Neuronal stem cell (in vitro differentiated cells): ENCODE measurements at regions not wholly inside any gene's neighbourhood (a gene's known extent, or its start where the extent isn't known, plus 50 kb on each side); places are given as distances from the start of the nearest gene placed in this dataset.

ENCODE experiments used
- DNase-seq: peaks from one replicate; pipeline ENCODE4 v3.0.0-alpha.2; 2013; ENCODE audit warnings: low spot score
- H2AFZ ChIP-seq: one replicate; pipeline ENCODE4 v1.6.1; 2013; ENCODE audit warnings: mild to moderate bottlenecking, low read length, inconsistent platforms
- H2AK5ac ChIP-seq: 2 replicates; pipeline ENCODE4 v1.6.1; 2013; ENCODE audit warnings: low read depth, mild to moderate bottlenecking, inconsistent platforms, low read length, moderate library complexity, mixed read lengths
- H2BK120ac ChIP-seq: 2 replicates; pipeline ENCODE4 v1.6.1; 2013; ENCODE audit warnings: low read depth, mild to moderate bottlenecking, inconsistent platforms, low read length, moderate library complexity, mixed read lengths
- H2BK12ac ChIP-seq: one replicate; pipeline ENCODE4 v1.6.1; 2013; ENCODE audit warnings: low read length, inconsistent platforms
- H2BK15ac ChIP-seq: 2 replicates; pipeline ENCODE4 v1.6.1; 2013; ENCODE audit warnings: mild to moderate bottlenecking, low read length, inconsistent platforms, mixed read lengths
- H2BK5ac ChIP-seq: one replicate; pipeline ENCODE4 v1.6.1; 2013; ENCODE audit warnings: inconsistent platforms, mild to moderate bottlenecking, low read length, moderate library complexity
- H3K14ac ChIP-seq: one replicate; pipeline ENCODE4 v1.6.1; 2013; ENCODE audit warnings: low read length, inconsistent platforms
- H3K18ac ChIP-seq: 2 replicates; pipeline ENCODE4 v1.6.1; 2013; ENCODE audit warnings: low read length, inconsistent platforms
- H3K23ac ChIP-seq: 2 replicates; pipeline ENCODE4 v1.6.1; 2013; ENCODE audit warnings: low read depth, mild to moderate bottlenecking, mixed read lengths, low read length, inconsistent platforms; ENCODE audit not compliant: poor library complexity
- H3K27ac ChIP-seq: replicated peaks from 3 replicates; pipeline ENCODE4 v1.5.1; 2013; ENCODE audit warnings: low read length, inconsistent platforms
- H3K27me3 ChIP-seq, 3 experiments: 2 replicates each; pipeline ENCODE4 v1.6.1; 2013; ENCODE audit warnings: low read length in 3 of 3, mild to moderate bottlenecking in 2 of 3, inconsistent platforms in 1 of 3, low read depth in 1 of 3, mixed read lengths in 1 of 3, moderate library complexity in 1 of 3; ENCODE audit not compliant: control insufficient read depth in 3 of 3, insufficient read depth in 3 of 3
- H3K36me3 ChIP-seq, 2 donors: replicated peaks in 1 of 2; 2 replicates each; pipeline ENCODE4 v1.6.1; 2013; ENCODE audit warnings: low read length in 2 of 2; ENCODE audit not compliant: control insufficient read depth in 2 of 2, insufficient read depth in 2 of 2
- H3K4ac ChIP-seq: 2 replicates; pipeline ENCODE4 v1.6.1; 2013; ENCODE audit warnings: inconsistent platforms, mild to moderate bottlenecking, low read length, moderate library complexity
- H3K4me1 ChIP-seq, 2 donors: 1 replicate in 1 of 2; 2 replicates in 1 of 2; pipeline ENCODE4 v1.6.1; 2013; ENCODE audit warnings: low read length in 2 of 2, low read depth in 1 of 2; ENCODE audit not compliant: control insufficient read depth in 2 of 2, insufficient read depth in 1 of 2
- H3K4me2 ChIP-seq: one replicate; pipeline ENCODE4 v1.6.1; 2013; ENCODE audit warnings: mild to moderate bottlenecking, low read length, inconsistent platforms; ENCODE audit not compliant: insufficient read depth, poor library complexity, severe bottlenecking
- H3K4me3 ChIP-seq, 2 donors: 2 replicates each; pipeline ENCODE4 v1.5.1; 2013; ENCODE audit warnings: low read length in 2 of 2, mild to moderate bottlenecking in 2 of 2, inconsistent platforms in 1 of 2, moderate library complexity in 1 of 2
- H3K79me1 ChIP-seq: one replicate; pipeline ENCODE4 v1.6.1; 2013; ENCODE audit warnings: low read depth, mild to moderate bottlenecking, inconsistent platforms, low read length, moderate library complexity
- H3K9ac ChIP-seq: one replicate; pipeline ENCODE4 v1.6.1; 2013; ENCODE audit warnings: mild to moderate bottlenecking, low read depth, low read length, inconsistent platforms; ENCODE audit not compliant: poor library complexity
- H3K9me3 ChIP-seq, 2 donors: replicated peaks in 1 of 2; 2 replicates each; pipeline versions ENCODE3 to v1.6.1; 2013; ENCODE audit warnings: low read length in 2 of 2, mild to moderate bottlenecking in 2 of 2, inconsistent platforms in 1 of 2, low read depth in 1 of 2, mixed read lengths in 1 of 2, moderate library complexity in 1 of 2; ENCODE audit not compliant: control insufficient read depth in 2 of 2, insufficient read depth in 1 of 2
- H4K8ac ChIP-seq: one replicate; pipeline ENCODE4 v1.6.1; 2013; ENCODE audit warnings: low read depth, mild to moderate bottlenecking, inconsistent platforms, low read length, moderate library complexity
- H4K91ac ChIP-seq: one replicate; pipeline ENCODE4 v1.6.1; 2013; ENCODE audit warnings: low read length, low read depth, mild to moderate bottlenecking, inconsistent platforms; ENCODE audit not compliant: poor library complexity
- WGBS, 2 donors: extraction: QIAGEN DNeasy Blood & Tissue Kit; methylation state at CpG; one replicate each; pipeline ENCODE4 v1.1.7; 2013; ENCODE audit warnings: missing lambda C conversion rate in 2 of 2, mixed read lengths in 1 of 2; ENCODE audit not compliant: insufficient read length in 2 of 2, insufficient replicate concordance in 1 of 2; ENCODE audit errors: extremely low coverage in 2 of 2; 5-methylcytosine and 5-hydroxymethylcytosine counted together

DNA sequence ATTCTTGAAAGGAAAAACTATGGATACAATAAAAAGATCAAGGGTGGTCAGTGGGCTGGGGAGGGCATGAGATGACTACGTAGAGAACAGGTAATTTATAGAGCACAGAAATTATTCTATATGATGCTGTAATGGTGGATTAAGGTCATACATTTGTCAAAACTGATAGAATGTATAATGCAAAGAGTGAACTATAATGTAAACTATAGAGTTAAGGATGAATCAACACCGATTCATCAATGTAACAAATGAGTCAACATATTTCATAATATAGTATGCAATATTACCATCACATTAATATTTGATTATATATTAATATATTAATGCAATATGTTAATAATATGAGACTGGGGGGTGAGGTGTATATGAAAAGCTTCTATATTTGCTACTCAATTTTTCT, 555.6 kb upstream of the POT1 start:
- Histone ChIP-seq H3K9me3 (no peaks in the 10 kb centered on the region), H2AFZ (no peak overlapping the region), H2BK120ac (no peak overlapping the region), H3K36me3 (no peaks in the 10 kb centered on the region), H4K91ac (no peak overlapping the region), H3K9ac (no peak overlapping the region), H3K4ac (no peak overlapping the region), H3K79me1 (no peaks in the 10 kb centered on the region), H3K4me2 (no peak overlapping the region), H2BK15ac (no peak overlapping the region), H2AK5ac (no peak overlapping the region), H3K27ac (no peak overlapping the region), H2BK5ac (no peak overlapping the region), H3K27me3 (no peaks in the 10 kb centered on the region), H4K8ac (no peak overlapping the region), H3K23ac (no peak overlapping the region), H3K18ac (no peak overlapping the region), H3K4me3 (no peak overlapping the region), H3K14ac (no peak overlapping the region), H3K4me1 (no peaks in the 10 kb centered on the region), H2BK12ac (no peak overlapping the region)
- WGBS, 2 donors, result no CpG with 5 or more reads among the region's 2 CpGs
- DNase-seq, result no peak

DNA sequence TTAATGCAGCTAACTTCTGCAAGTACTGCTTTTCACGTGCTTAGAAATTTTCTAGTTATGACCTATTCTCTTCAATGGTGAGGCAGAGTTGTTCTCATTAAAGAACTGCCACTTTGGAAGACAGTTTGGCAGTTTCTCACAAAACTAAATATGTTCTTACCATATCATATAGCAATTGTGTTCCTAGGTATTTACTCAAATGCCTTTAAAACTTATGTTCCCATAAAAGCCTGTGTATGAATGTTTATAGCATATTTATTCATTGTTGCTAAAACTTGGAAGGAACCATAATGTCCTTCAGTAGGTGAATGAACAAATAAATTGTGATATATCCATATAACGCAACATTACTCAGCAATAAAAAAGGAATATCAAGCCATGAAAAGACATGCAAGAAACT, 555.1 kb upstream of the POT1 start:
- WGBS, 2 donors, result no CpG with 5 or more reads among the region's 2 CpGs

DNA sequence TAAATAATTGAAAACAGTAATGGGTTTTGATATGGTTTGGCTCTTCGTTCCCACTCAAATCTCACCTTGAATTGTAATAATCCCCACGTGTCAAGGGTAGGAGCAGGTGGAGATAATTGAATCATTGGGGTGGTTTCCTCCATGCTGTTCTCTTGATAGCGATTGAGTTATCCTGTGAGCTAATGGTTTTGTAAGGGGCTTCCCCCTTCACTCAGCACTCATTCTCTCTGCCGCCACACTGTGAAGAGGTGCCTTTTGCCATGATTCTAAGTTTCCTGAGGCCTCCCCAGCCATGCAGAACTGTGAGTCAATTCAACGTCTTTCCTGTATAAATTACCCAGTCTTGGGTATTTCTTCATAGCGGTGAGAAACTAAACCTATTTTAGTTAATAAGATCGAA, 551.7 kb upstream of the POT1 start:
- H2BK120ac ChIP-seq, result no peak overlapping the region
- no peak overlapping the region for H2BK12ac ChIP-seq
- H3K23ac ChIP-seq, result no peak overlapping the region
- no CpG with 5 or more reads among the region's 7 CpGs for WGBS, 2 donors
- no peaks in the 10 kb centered on the region for H3K9me3 ChIP-seq
- H3K36me3 ChIP-seq, result no peaks in the 10 kb centered on the region
- H3K27me3 ChIP-seq, result no peaks in the 10 kb centered on the region
- no peak overlapping the region for H2AK5ac ChIP-seq
- H2AFZ ChIP-seq, result no peak overlapping the region
- no peak overlapping the region for H3K18ac ChIP-seq
- H2BK15ac ChIP-seq, result no peak overlapping the region
- no peak overlapping the region for H4K8ac ChIP-seq
- no peaks in the 10 kb centered on the region for H3K4me1 ChIP-seq
- no peak overlapping the region for H3K14ac ChIP-seq
- no peaks in the 10 kb centered on the region for H3K79me1 ChIP-seq
- no peak overlapping the region for H3K4me2 ChIP-seq
- no peak overlapping the region for H2BK5ac ChIP-seq
- no peak overlapping the region for H4K91ac ChIP-seq
- H3K4me3 ChIP-seq, result no peak overlapping the region
- DNase-seq, result no peak
- no peak overlapping the region for H3K27ac ChIP-seq
- no peak overlapping the region for H3K4ac ChIP-seq
- no peak overlapping the region for H3K9ac ChIP-seq

More for the DNA sequence above, 555.1 kb upstream of the POT1 start:
- Histone ChIP-seq H3K14ac (no peak overlapping the region), H3K9ac (no peak overlapping the region), H3K36me3 (no peaks in the 10 kb centered on the region), H4K91ac (no peak overlapping the region), H3K4me1 (no peaks in the 10 kb centered on the region), H3K23ac (no peak overlapping the region), H4K8ac (no peak overlapping the region), H3K27ac (no peak overlapping the region), H2AFZ (no peak overlapping the region), H2BK15ac (no peak overlapping the region), H3K4me3 (no peak overlapping the region), H3K79me1 (no peaks in the 10 kb centered on the region), H2BK12ac (no peak overlapping the region), H3K18ac (no peak overlapping the region), H2BK5ac (no peak overlapping the region), H3K4ac (no peak overlapping the region), H3K4me2 (no peak overlapping the region), H2AK5ac (no peak overlapping the region), H3K9me3 (no peaks in the 10 kb centered on the region), H3K27me3 (no peaks in the 10 kb centered on the region), H2BK120ac (no peak overlapping the region)
- DNase-seq, result no peak

DNA sequence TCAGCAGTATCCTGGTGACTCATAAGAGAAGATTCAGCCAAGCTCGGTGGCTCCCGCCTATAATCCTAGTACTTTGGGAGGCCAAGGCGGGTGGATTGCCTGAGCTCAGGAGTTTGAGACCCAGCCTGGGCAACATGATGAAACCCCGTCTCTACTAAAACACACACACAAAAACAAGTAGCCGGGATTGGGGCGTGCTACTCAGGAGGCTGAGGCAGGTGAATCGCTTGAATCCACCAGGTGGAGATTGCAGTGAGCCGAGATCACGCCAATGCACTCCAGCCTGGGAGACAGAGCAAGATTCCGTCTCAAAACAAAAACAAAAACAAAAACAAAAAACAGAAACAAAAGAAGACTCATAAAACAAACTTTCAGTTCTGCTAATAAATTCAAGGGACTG, 551.1 kb upstream of the POT1 start:
- Histone ChIP-seq H2BK120ac (no peak overlapping the region), H3K18ac (no peak overlapping the region), H3K79me1 (no peaks in the 10 kb centered on the region), H3K9ac (no peak overlapping the region), H3K4me1 (no peaks in the 10 kb centered on the region), H3K27me3 (no peaks in the 10 kb centered on the region), H3K4me2 (no peak overlapping the region), H2BK12ac (no peak overlapping the region), H3K4ac (no peak overlapping the region), H3K4me3 (no peak overlapping the region), H4K8ac (no peak overlapping the region), H3K14ac (no peak overlapping the region), H2AFZ (no peak overlapping the region), H2BK15ac (no peak overlapping the region), H2AK5ac (no peak overlapping the region), H4K91ac (no peak overlapping the region), H3K9me3 (no peaks in the 10 kb centered on the region), H3K36me3 (no peaks in the 10 kb centered on the region), H3K27ac (no peak overlapping the region), H2BK5ac (no peak overlapping the region), H3K23ac (no peak overlapping the region)
- DNase-seq, result no peak
- WGBS, 2 donors, result no CpG with 5 or more reads among the region's 10 CpGs
